ENCODE measurements at regions not wholly inside any gene's neighbourhood (a gene's known extent, or its start where the extent isn't known, plus 50 kb on each side); places are given as distances from the start of the nearest gene placed in this dataset.
"Not testable (repeated sequence)": the region's sequence is repeated elsewhere in the genome, so short reads cannot be mapped to it uniquely, and the experiment has no call there.

DNA sequence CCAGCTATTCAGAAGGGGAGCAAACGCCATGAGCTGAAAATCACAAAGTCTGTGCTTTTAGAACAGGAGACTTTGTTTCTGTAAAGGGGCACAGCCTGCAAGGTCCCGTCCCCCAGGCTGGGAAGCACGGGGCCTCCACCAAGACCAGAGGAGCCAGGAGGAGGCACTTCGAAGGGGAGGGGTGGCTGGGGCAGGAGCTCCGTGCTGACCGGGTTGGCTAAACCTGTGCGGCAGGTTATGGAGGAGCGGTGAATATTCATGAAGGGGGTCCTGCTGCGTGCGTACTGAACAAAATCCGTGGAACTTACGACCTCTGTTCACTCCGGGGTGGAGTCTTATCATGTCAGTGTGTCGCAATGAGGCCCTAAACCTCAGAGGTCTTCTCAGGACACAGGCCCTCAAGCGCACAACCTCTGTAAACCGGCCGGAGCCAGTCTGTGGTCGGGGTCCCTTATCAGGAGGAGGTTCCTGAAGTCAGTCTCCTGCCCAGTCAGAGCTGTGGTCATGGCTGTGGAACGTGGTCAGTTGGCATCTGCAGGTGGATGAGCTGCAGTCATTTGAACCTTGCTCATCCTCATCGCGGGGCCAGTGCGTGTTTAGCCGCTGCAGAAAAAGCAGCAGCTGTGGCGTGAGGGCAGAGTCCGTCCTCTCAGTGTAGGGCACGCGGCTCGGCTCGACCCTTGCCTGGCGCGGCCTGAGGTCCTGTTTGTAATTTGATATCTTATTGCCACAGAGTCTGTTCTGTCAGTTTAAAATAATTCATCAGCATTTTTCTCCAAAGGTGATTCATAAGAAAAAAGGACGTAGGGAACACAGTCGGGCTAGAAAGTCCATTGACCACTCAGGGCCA is 5507.7 kb upstream of the TPTE start:
- H3K27ac Mint-ChIP-seq; DNase-seq; H3K27me3 Mint-ChIP-seq (ENCODE audit: insufficient read depth); H3K4me1 Mint-ChIP-seq (ENCODE audit: low read depth); H3K36me3 Mint-ChIP-seq (ENCODE audit: low read depth); H3K4me3 Mint-ChIP-seq; H3K9me3 Mint-ChIP-seq: not testable (repeated sequence)

DNA sequence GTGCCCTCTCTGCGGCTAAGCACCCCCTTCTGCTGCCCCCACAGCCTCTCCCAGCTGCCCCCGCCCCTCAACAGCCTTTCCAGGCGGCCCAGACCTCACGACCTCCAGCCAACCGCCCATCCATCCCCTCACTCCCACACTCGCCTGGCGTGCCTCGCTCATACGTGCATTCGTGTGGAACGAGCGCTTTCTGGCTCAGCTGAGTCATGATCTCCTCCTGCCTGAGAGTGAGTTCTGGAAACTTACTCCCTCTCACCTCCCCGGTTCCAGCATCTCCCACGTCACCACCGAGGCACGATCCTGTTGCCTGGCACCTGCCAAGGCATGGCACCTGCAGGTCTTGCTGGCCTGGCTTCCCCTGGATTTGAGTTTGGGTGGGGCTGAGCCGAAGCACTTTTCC is 5506.2 kb upstream of the TPTE start:
- not testable (repeated sequence) for H3K9me3 Mint-ChIP-seq; H3K36me3 Mint-ChIP-seq (ENCODE audit: low read depth); DNase-seq; H3K27ac Mint-ChIP-seq; H3K4me3 Mint-ChIP-seq; H3K27me3 Mint-ChIP-seq (ENCODE audit: insufficient read depth); H3K4me1 Mint-ChIP-seq (ENCODE audit: low read depth)

DNA sequence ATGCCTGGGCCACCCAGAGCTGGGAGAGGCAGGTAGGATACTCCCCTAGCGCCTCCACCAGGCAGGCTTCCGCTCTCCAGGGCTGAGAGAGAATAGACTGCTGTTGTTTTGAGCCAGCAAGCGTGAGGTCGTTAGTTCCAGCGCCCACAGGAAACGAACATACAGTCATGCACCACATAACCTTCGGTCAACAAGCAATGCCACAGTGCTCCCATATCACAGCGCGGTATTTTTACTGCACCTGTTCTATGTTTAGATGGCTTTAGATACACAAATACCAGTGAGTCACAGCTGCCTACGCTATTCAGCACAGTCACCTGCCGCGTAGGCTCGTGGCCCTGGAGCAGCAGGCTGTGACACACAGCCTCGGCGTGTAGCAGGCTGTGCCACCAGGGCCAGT is 5502.3 kb upstream of the TPTE start:
- H3K9me3 Mint-ChIP-seq; H3K36me3 Mint-ChIP-seq (ENCODE audit: low read depth); H3K27ac Mint-ChIP-seq; DNase-seq; H3K4me3 Mint-ChIP-seq; H3K27me3 Mint-ChIP-seq (ENCODE audit: insufficient read depth); H3K4me1 Mint-ChIP-seq (ENCODE audit: low read depth): not testable (repeated sequence)

DNA sequence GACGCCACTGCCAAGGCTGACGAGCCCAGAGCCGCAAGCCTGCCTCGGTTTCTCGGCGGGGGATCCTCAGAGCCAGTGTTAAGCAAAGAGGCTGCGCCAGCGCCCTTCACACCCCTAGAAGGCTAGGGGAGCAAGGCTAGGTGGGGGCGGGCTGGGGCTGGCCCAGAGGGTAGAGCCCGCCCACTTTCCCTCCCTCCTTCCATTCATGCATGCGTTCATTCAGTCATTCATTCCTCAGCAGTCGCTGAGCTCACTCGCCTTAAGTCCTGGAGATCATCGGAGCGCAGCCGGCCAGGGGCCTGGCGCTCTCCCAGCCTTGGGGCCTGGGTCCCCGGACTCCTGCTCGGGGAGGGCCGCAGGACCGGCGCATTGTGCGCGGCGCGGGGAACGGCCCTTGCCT is 5499.6 kb upstream of the TPTE start:
- not testable (repeated sequence) for H3K27ac Mint-ChIP-seq; H3K9me3 Mint-ChIP-seq; H3K4me1 Mint-ChIP-seq (ENCODE audit: low read depth); H3K36me3 Mint-ChIP-seq (ENCODE audit: low read depth); DNase-seq; H3K4me3 Mint-ChIP-seq; H3K27me3 Mint-ChIP-seq (ENCODE audit: insufficient read depth)

DNA sequence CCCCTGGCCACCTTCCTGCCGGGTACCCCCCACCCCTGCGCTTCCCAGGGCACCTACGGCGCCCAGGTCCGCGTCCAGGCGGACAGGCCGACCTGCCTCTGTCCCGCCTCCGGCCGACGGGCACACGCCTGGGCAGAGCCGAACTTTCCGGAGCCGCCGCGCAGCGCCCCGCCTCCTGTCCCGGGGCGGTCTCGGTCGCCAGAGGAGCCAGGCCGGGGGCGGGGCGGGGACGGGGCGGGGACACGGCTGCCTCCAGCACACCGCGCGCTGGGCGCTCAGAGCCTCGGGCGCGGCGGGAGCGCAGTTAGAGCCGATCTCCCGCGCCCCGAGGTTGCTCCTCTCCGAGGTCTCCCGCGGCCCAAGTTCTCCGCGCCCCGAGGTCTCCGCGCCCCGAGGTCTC is 5499.1 kb upstream of the TPTE start:
- H3K4me3 Mint-ChIP-seq; H3K27me3 Mint-ChIP-seq (ENCODE audit: insufficient read depth); H3K36me3 Mint-ChIP-seq (ENCODE audit: low read depth); H3K27ac Mint-ChIP-seq; H3K4me1 Mint-ChIP-seq (ENCODE audit: low read depth); H3K9me3 Mint-ChIP-seq; DNase-seq: not testable (repeated sequence)

DNA sequence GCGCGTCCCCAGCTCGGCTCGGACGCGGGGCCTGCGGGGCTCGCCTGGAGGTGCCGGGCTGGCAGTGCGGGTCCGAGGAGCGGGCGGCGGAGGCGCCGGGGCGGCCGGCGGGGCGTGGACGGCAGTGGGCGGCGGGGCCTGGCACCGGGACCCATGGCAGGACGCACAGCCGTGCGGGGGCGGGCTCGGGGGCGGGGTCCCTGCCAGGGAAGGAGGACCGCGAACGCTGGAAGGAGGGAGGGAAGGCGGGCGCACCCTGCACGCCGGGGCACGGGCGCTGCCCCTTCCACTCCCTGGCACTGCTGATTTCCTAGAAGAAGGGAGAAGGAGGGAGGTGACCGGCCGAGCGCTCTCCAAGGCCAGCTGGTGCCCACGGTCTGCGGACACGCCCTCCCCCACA is 5498.6 kb upstream of the TPTE start:
- DNase-seq; H3K27me3 Mint-ChIP-seq (ENCODE audit: insufficient read depth); H3K4me3 Mint-ChIP-seq; H3K4me1 Mint-ChIP-seq (ENCODE audit: low read depth); H3K36me3 Mint-ChIP-seq (ENCODE audit: low read depth); H3K27ac Mint-ChIP-seq; H3K9me3 Mint-ChIP-seq: not testable (repeated sequence)

DNA sequence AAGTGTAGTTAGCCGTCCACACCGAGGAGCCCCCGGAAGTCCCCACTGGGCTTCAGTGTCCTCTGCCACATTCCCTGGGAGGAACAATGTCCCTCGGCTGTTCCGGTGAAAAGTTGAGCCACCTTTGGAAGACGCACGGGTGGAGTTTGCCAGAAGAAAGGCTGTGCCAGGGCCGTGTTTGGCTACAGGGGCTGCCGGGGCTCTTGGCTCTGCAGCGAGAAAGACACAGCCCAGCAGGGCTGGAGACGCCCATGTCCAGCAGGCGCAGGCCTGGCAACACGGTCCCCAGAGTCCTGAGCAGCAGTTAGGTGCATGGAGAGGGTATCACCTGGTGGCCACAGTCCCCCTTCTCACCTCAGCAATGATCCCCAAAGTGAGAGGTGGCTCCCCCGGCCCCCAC is 5486.2 kb upstream of the TPTE start:
- H3K9me3 Mint-ChIP-seq; H3K27ac Mint-ChIP-seq; H3K4me1 Mint-ChIP-seq (ENCODE audit: low read depth); H3K4me3 Mint-ChIP-seq; DNase-seq; H3K36me3 Mint-ChIP-seq (ENCODE audit: low read depth); H3K27me3 Mint-ChIP-seq (ENCODE audit: insufficient read depth): not testable (repeated sequence)

DNA sequence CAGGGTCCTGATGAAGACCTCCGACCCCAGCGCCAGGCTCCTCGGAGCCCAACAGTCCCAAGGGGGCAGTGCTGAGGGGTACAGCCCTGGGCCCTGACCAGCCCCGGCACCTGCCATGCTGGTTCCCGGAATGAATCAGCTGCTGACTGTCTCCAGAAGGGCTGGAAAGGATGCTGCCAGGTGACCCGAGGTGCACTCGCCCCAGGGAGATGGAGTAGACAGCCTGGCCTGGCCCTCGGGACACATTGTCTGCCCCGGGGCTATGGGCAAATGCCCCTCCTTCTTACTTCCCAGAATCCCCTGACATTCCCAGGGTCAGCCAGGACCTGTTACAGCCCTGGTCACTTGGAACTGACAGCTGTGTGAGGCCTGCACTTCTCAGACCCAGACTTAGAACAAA is 5485.8 kb upstream of the TPTE start:
- H3K4me1 Mint-ChIP-seq (ENCODE audit: low read depth): not testable (repeated sequence)

DNA sequence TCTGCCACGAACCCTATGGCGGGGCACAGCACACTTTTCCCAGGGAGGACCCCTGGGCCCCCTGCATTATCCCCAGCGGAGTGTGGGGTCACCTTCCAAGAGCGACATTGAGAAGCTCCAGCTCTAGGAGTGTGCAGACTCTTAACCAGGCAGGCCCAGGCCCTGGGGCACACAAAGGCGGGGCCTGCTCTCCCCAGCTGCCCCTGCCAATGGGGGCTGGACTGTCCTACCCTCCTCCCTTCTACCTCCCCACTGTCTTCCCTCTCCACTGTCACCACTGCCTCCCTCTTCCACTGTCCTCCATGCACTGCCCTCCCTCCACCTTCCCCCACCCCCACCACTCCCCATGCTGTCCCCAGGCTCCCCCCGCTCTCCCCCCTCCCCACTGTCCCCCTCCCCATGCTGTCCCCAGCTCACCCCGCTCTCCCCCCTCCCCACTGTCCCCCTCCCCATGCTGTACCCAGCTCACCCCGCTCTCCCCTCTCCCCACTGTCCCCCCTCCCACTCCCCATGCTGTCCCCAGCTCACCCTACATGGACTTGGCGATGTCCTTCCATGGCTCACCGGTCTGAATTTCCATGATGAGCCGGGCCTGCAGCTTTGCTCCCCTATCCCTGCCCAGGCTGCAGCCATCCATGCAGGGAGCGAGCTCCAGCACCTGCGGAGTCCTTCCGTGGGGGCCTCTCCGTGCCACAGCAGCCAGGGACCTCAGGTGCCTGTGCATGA is 5483.6 kb upstream of the TPTE start:
- DNase-seq; H3K27me3 Mint-ChIP-seq (ENCODE audit: insufficient read depth); H3K4me3 Mint-ChIP-seq; H3K36me3 Mint-ChIP-seq (ENCODE audit: low read depth); H3K9me3 Mint-ChIP-seq; H3K27ac Mint-ChIP-seq; H3K4me1 Mint-ChIP-seq (ENCODE audit: low read depth): not testable (repeated sequence)

More for the DNA sequence above, 5485.8 kb upstream of the TPTE start:
- not testable (repeated sequence) for DNase-seq; H3K4me3 Mint-ChIP-seq; H3K27ac Mint-ChIP-seq; H3K36me3 Mint-ChIP-seq (ENCODE audit: low read depth); H3K9me3 Mint-ChIP-seq; H3K27me3 Mint-ChIP-seq (ENCODE audit: insufficient read depth)

DNA sequence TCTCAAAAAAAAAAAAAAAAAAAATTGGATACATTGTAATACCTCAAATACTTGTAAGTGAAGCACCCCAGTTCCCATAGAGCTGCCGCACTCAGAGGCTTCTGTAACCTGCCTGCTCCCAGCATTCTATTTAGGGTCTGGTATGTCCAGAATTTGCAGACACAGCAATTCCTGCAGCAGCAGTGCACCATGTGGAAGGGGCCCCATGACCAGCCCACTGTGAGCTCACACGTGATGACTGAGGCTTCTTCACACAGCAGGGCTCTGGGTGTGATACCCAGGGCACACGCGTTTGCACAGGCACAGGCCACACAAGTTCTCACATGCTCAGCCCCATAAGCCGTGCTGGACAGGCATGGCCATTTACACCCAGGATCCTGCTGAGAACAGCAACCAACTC is 5481.5 kb upstream of the TPTE start:
- not testable (repeated sequence) for H3K27me3 Mint-ChIP-seq (ENCODE audit: insufficient read depth); H3K4me3 Mint-ChIP-seq; H3K4me1 Mint-ChIP-seq (ENCODE audit: low read depth); H3K9me3 Mint-ChIP-seq; DNase-seq; H3K27ac Mint-ChIP-seq; H3K36me3 Mint-ChIP-seq (ENCODE audit: low read depth)

DNA sequence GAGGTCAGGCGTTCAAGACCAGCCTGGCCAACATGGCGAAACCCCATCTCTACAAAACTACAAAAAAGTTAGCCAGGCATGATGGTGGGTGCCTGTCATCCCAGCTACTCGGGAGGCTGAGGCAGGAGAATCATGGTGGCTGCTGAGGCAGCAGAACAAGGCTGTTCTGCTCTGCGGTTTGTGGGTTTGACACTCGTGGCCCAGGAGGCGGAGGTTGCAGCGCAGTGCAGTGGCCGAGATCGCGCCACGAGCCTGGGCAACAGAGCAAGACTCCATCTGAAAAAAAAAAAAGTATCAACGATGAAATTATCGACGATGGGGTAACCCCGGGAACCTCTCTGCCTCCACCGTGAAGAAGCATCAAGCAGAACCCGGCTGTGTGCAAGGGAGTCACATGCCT is 5478.8 kb upstream of the TPTE start:
- not testable (repeated sequence) for H3K4me3 Mint-ChIP-seq; H3K27me3 Mint-ChIP-seq (ENCODE audit: insufficient read depth); H3K4me1 Mint-ChIP-seq (ENCODE audit: low read depth); H3K9me3 Mint-ChIP-seq; DNase-seq; H3K27ac Mint-ChIP-seq; H3K36me3 Mint-ChIP-seq (ENCODE audit: low read depth)

DNA sequence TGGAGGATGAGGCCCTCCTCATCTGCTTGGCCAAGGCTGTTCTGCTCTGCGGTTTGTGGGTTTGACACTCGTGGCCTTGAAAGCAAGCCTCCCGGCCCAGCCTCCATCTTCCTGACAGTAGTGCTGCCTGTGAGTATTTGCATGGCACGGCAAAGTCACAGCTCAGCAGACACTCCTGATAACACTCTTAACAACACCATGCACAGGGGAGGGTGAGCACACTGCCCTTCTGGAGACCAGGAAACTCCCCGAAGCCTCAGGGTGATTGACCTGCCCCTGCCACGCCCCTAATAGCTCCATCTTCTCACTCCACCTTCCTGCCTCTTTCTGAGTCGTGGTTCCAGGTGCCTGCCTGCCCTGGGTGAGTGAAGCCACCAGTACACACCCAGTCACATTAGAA is 5476.6 kb upstream of the TPTE start:
- not testable (repeated sequence) for H3K9me3 Mint-ChIP-seq; H3K4me1 Mint-ChIP-seq (ENCODE audit: low read depth); H3K36me3 Mint-ChIP-seq (ENCODE audit: low read depth); H3K27ac Mint-ChIP-seq; H3K4me3 Mint-ChIP-seq; H3K27me3 Mint-ChIP-seq (ENCODE audit: insufficient read depth); DNase-seq

DNA sequence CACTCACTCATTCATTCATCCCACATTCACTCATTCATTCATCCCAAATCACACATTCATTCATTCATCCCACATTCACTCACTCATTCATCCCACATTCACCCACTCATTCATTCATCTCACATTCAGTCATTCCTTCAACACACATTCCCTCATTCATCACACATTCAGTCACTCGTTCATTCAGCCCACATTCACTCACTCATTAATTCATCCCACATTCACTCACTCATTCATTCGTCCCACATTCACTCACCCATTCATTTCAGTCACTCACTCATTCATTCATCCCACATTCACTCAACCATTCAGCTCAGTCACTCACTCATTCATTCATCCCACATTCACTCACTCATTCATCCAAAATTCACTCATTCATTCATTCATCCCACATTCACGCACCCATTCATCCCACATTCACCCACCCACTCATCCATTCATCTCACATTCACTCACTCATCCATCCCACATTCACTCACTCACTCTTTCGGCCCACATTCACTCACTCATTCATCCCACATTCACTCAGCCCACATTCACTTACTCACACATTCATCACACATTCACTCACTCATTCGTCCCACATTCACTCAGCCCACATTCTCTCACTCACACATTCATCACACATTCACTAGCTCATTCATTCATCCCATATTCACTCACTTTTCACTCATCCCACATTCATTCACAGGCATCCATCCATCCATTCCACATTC is 5469.9 kb upstream of the TPTE start:
- H3K9me3 Mint-ChIP-seq; H3K4me1 Mint-ChIP-seq (ENCODE audit: low read depth); H3K27ac Mint-ChIP-seq; H3K4me3 Mint-ChIP-seq; H3K36me3 Mint-ChIP-seq (ENCODE audit: low read depth); H3K27me3 Mint-ChIP-seq (ENCODE audit: insufficient read depth); DNase-seq: not testable (repeated sequence)

Measured in HFFc6 (cell line).